ENCODE measurements at regions not wholly inside any gene's neighbourhood (a gene's known extent, or its start where the extent isn't known, plus 50 kb on each side); places are given as distances from the start of the nearest gene placed in this dataset.

- Histone ChIP-seq H3K9me3 (ENCODE audit: low read depth, low read length) (no peaks in the 10 kb centered on the region), H3K9ac (ENCODE audit: insufficient read length) (no peak overlapping the region), H3K36me3 (ENCODE audit: insufficient read depth, low read length) (no peaks in the 10 kb centered on the region), H3K4me3 (no peak overlapping the region), H3K27ac (no peak overlapping the region)
- no peak for DNase-seq (ENCODE audit: low read depth, low spot score)
- TF ChIP-seq POLR2AphosphoS5 (IDR thresholded peaks at IDR 0.05; ENCODE audit: borderline replicate concordance, low read depth, low read length) = no peak
- no peak for TF ChIP-seq FOXP2 (optimal IDR thresholded peaks at IDR 0.05; ENCODE audit: control extremely low read depth, extremely low read length, insufficient read depth)
- TF ChIP-seq EZH2 (IDR thresholded peaks at IDR 0.05) = no peak
Observed at GRCh38 chr5:105828821-105829220, 1841.9 kb downstream of the EFNA5 start.

- H3K9me3 ChIP-seq (ENCODE audit: low read depth, low read length) = no peaks in the 10 kb centered on the region
- H3K4me3 ChIP-seq = no peak overlapping the region
- DNase-seq (ENCODE audit: low read depth, low spot score) = no peak
- H3K27ac ChIP-seq = no peak overlapping the region
- H3K36me3 ChIP-seq (ENCODE audit: insufficient read depth, low read length) = no peaks in the 10 kb centered on the region
- no peak for TF ChIP-seq FOXP2 (optimal IDR thresholded peaks at IDR 0.05; ENCODE audit: control extremely low read depth, extremely low read length, insufficient read depth)
- TF ChIP-seq EZH2 (IDR thresholded peaks at IDR 0.05) = no peak
- no peak for TF ChIP-seq POLR2AphosphoS5 (IDR thresholded peaks at IDR 0.05; ENCODE audit: borderline replicate concordance, low read depth, low read length)
- no peak overlapping the region for H3K9ac ChIP-seq (ENCODE audit: insufficient read length)
Observed at GRCh38 chr5:105821800-105822199, 1848.9 kb downstream of the EFNA5 start.

- DNase-seq (ENCODE audit: low read depth, low spot score) = no peak
- H3K9me3 ChIP-seq (ENCODE audit: low read depth, low read length) = no peaks in the 10 kb centered on the region
- no peak overlapping the region for H3K4me3 ChIP-seq
- TF ChIP-seq POLR2AphosphoS5 (IDR thresholded peaks at IDR 0.05; ENCODE audit: borderline replicate concordance, low read depth, low read length) (no peak), EZH2 (IDR thresholded peaks at IDR 0.05) (no peak), FOXP2 (optimal IDR thresholded peaks at IDR 0.05; ENCODE audit: control extremely low read depth, extremely low read length, insufficient read depth) (no peak)
- no peak overlapping the region for H3K9ac ChIP-seq (ENCODE audit: insufficient read length)
- peak overlapping the region; percentile 35; the same call in 1 of the 2 replicates for H3K27ac ChIP-seq
- no peaks in the 10 kb centered on the region for H3K36me3 ChIP-seq (ENCODE audit: insufficient read depth, low read length)
Observed at GRCh38 chr5:105817914-105818313, 1852.8 kb downstream of the EFNA5 start.

DNA sequence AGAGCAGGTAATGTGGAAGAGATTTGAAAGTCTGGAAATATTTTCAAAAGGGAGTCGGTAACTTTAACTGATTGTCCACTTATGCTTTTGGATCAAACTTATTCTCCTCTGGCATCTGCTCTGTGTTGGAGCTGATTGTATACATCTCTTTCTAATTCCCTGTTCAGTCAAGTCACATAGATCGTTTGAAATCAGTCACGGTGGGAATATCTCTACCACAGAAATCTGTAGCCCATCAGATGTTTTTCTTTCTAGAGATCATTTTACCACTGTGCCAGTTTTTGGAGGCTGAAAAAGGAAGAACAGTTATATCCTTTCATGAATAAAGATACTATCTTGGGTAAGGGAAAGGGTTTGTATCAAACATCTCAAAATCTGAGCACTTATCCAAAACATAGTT lies 1853.3 kb downstream of the EFNA5 start:
- H3K36me3 ChIP-seq (ENCODE audit: insufficient read depth, low read length) = no peaks in the 10 kb centered on the region
- no peak for DNase-seq (ENCODE audit: low read depth, low spot score)
- peak overlapping the region; percentile 35; the same call in 1 of the 2 replicates for H3K27ac ChIP-seq
- H3K4me3 ChIP-seq = no peak overlapping the region
- no peaks in the 10 kb centered on the region for H3K9me3 ChIP-seq (ENCODE audit: low read depth, low read length)
- TF ChIP-seq POLR2AphosphoS5 (IDR thresholded peaks at IDR 0.05; ENCODE audit: borderline replicate concordance, low read depth, low read length) (no peak), FOXP2 (optimal IDR thresholded peaks at IDR 0.05; ENCODE audit: control extremely low read depth, extremely low read length, insufficient read depth) (no peak), EZH2 (IDR thresholded peaks at IDR 0.05) (no peak)
- H3K9ac ChIP-seq (ENCODE audit: insufficient read length) = no peak overlapping the region

DNA sequence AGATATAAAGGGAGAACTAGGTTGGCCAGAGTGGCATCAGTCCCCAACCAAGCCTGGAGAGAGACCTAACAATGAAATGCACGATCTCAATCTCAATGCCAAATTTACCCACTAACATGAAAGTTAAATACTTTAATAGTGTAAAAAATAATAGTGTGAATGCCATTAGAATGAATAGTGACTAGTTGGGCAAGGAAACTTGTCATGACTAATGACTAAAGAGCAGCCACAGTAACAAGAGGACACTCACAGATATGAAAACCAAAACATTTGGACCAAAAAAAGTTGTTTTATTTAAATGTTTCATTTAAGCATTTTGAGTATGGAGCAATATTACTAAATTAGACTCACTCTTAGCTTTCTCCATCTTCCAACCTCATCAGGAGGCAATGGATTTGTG lies 1853.8 kb downstream of the EFNA5 start:
- Histone ChIP-seq H3K27ac (no peak overlapping the region), H3K36me3 (ENCODE audit: insufficient read depth, low read length) (no peaks in the 10 kb centered on the region), H3K4me3 (no peak overlapping the region), H3K9me3 (ENCODE audit: low read depth, low read length) (no peaks in the 10 kb centered on the region), H3K9ac (ENCODE audit: insufficient read length) (no peak overlapping the region)
- no peak for DNase-seq (ENCODE audit: low read depth, low spot score)
- TF ChIP-seq POLR2AphosphoS5 (IDR thresholded peaks at IDR 0.05; ENCODE audit: borderline replicate concordance, low read depth, low read length) (no peak), FOXP2 (optimal IDR thresholded peaks at IDR 0.05; ENCODE audit: control extremely low read depth, extremely low read length, insufficient read depth) (no peak), EZH2 (IDR thresholded peaks at IDR 0.05) (no peak)

DNA sequence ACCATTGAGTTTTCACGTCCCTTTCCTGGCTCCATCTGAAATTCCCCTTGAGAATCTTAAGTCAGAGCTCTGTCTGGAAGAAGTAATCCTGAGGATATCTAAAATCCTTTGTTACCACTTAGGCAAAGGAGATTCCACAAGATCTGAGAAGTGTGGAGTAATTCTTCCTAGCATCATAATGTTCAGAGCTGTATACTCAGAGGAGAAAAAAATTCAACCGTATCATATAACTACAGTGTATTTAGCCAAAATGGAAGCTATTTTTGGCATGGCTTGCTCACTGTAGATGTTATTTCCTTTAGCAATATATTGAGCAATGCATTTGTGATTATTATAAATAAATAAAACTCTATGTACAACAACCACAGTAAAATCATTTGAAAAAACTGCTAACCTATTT lies 1858.4 kb downstream of the EFNA5 start:
- H3K9me3 ChIP-seq (ENCODE audit: low read depth, low read length) = no peaks in the 10 kb centered on the region
- H3K4me3 ChIP-seq = no peak overlapping the region
- no peaks in the 10 kb centered on the region for H3K36me3 ChIP-seq (ENCODE audit: insufficient read depth, low read length)
- no peak for TF ChIP-seq FOXP2 (optimal IDR thresholded peaks at IDR 0.05; ENCODE audit: control extremely low read depth, extremely low read length, insufficient read depth)
- no peak for TF ChIP-seq EZH2 (IDR thresholded peaks at IDR 0.05)
- TF ChIP-seq POLR2AphosphoS5 (IDR thresholded peaks at IDR 0.05; ENCODE audit: borderline replicate concordance, low read depth, low read length) = no peak
- no peak overlapping the region for H3K9ac ChIP-seq (ENCODE audit: insufficient read length)
- H3K27ac ChIP-seq = no peak overlapping the region
- DNase-seq (ENCODE audit: low read depth, low spot score) = no peak

DNA sequence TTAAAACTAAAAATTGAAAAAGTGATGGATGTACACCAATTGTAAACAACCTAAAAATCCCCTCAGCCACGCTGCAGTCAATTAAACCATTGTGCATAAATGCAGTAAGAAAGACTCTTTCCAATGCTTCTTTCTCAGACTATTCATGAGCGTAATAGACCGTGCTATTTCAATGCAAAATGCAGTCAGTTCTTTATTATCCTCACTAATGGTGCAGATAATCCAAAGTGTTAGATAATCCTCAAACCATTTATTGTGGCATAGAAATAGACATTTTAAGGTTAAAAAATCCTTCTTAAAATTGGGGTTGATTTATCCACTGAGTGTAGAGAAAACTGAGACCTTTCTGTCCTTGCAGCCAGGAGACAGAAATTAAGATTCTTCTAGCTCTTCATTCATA lies 1862.8 kb downstream of the EFNA5 start:
- H3K27ac ChIP-seq = no peak overlapping the region

GRCh38 chr5:105807290-105807689 lies 1863.4 kb downstream of the EFNA5 start:
- no peaks in the 10 kb centered on the region for H3K36me3 ChIP-seq (ENCODE audit: insufficient read depth, low read length)
- H3K4me3 ChIP-seq = no peak overlapping the region
- no peak overlapping the region for H3K27ac ChIP-seq
- H3K9me3 ChIP-seq (ENCODE audit: low read depth, low read length) = no peaks in the 10 kb centered on the region
- no peak overlapping the region for H3K9ac ChIP-seq (ENCODE audit: insufficient read length)
- no peak for TF ChIP-seq POLR2AphosphoS5 (IDR thresholded peaks at IDR 0.05; ENCODE audit: borderline replicate concordance, low read depth, low read length)
- no peak for TF ChIP-seq FOXP2 (optimal IDR thresholded peaks at IDR 0.05; ENCODE audit: control extremely low read depth, extremely low read length, insufficient read depth)
- TF ChIP-seq EZH2 (IDR thresholded peaks at IDR 0.05) = no peak
- DNase-seq (ENCODE audit: low read depth, low spot score) = no peak

More for the DNA sequence above, 1862.8 kb downstream of the EFNA5 start:
- no peak overlapping the region for H3K4me3 ChIP-seq
- H3K9me3 ChIP-seq (ENCODE audit: low read depth, low read length) = no peaks in the 10 kb centered on the region
- TF ChIP-seq FOXP2 (optimal IDR thresholded peaks at IDR 0.05; ENCODE audit: control extremely low read depth, extremely low read length, insufficient read depth) = no peak
- H3K36me3 ChIP-seq (ENCODE audit: insufficient read depth, low read length) = no peaks in the 10 kb centered on the region
- H3K9ac ChIP-seq (ENCODE audit: insufficient read length) = no peak overlapping the region
- DNase-seq (ENCODE audit: low read depth, low spot score) = no peak

DNA sequence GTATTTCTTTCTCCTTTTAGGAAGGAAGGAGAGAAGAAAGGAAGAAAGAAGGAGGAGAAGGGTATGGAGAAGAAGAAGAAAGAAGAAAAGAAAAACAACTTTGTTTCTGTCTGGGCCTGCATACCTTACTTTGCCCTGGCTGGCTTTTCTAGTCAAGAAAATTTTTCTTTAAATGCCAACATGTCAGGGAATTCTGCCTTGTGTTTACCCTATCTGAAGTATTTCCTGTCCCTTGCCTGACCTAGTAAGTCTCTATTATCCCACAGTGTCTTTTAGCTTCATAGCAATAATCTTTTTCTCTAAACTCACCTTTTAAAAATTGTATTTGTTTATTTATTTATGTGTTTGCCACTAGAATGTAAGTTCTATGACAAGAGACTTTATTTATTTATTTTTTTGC lies 1864.1 kb downstream of the EFNA5 start:
- DNase-seq (ENCODE audit: low read depth, low spot score) = no peak
- H3K27ac ChIP-seq = no peak overlapping the region
- H3K9ac ChIP-seq (ENCODE audit: insufficient read length) = no peak overlapping the region
- no peaks in the 10 kb centered on the region for H3K9me3 ChIP-seq (ENCODE audit: low read depth, low read length)
- H3K36me3 ChIP-seq (ENCODE audit: insufficient read depth, low read length) = no peaks in the 10 kb centered on the region
- TF ChIP-seq POLR2AphosphoS5 (IDR thresholded peaks at IDR 0.05; ENCODE audit: borderline replicate concordance, low read depth, low read length) (no peak), FOXP2 (optimal IDR thresholded peaks at IDR 0.05; ENCODE audit: control extremely low read depth, extremely low read length, insufficient read depth) (no peak), EZH2 (IDR thresholded peaks at IDR 0.05) (no peak)
- H3K4me3 ChIP-seq = no peak overlapping the region

All from SK-N-MC (cell line).